ENCODE measurements at regions not wholly inside any gene's neighbourhood (a gene's known extent, or its start where the extent isn't known, plus 50 kb on each side); places are given as distances from the start of the nearest gene placed in this dataset.

GRCh38 chr2:11071939-11072338 is 83.3 kb upstream of the SLC66A3 start:
- Histone ChIP-seq H3K36me3 (ENCODE audit: insufficient read depth, low read length) (no peaks in the 10 kb centered on the region), H3K27ac (ENCODE audit: low read depth in 1 of 2, low read length in 2 of 2) (no peak overlapping the region), H3K27me3 (ENCODE audit: control insufficient read depth in 1 of 2, insufficient read depth in 2 of 2, low read length in 2 of 2) (peaks cover 0 to 4% of the 10 kb centered on the region in 2 experiments), H3K9me3 (ENCODE audit: control insufficient read depth in 1 of 2, insufficient read depth in 1 of 2, low read length in 2 of 2) (peaks cover 0 to 10% of the 10 kb centered on the region in 2 experiments), H3K4me1 (ENCODE audit: insufficient read depth, low read length) (no peaks in the 10 kb centered on the region), H3K4me3 (ENCODE audit: low read length) (no peak overlapping the region)
- TF ChIP-seq, protein P1, sequence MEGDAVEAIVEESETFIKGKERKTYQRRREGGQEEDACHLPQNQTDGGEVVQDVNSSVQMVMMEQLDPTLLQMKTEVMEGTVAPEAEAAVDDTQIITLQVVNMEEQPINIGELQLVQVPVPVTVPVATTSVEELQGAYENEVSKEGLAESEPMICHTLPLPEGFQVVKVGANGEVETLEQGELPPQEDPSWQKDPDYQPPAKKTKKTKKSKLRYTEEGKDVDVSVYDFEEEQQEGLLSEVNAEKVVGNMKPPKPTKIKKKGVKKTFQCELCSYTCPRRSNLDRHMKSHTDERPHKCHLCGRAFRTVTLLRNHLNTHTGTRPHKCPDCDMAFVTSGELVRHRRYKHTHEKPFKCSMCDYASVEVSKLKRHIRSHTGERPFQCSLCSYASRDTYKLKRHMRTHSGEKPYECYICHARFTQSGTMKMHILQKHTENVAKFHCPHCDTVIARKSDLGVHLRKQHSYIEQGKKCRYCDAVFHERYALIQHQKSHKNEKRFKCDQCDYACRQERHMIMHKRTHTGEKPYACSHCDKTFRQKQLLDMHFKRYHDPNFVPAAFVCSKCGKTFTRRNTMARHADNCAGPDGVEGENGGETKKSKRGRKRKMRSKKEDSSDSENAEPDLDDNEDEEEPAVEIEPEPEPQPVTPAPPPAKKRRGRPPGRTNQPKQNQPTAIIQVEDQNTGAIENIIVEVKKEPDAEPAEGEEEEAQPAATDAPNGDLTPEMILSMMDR (IDR thresholded peaks at IDR 0.05) = no peak
- Mint-ChIP-seq H3K4me1 (ENCODE audit: low read depth) (peaks cover 4% of the 10 kb centered on the region), H3K4me3 (no peak overlapping the region), H3K9me3 (peaks cover 3% of the 10 kb centered on the region), H3K27me3 (no peaks in the 10 kb centered on the region), H3K36me3 (ENCODE audit: low read depth) (no peaks in the 10 kb centered on the region), H3K27ac (no peak overlapping the region)
- ATAC-seq (ENCODE audit: poor library complexity) = no peak
- POLR2A ChIA-PET = no interaction called here
- no peak for DNase-seq
- CTCF ChIA-PET = no interaction called here
- intact Hi-C loops (cut with DNase I, micrococcal nuclease) = no loop called here

DNA sequence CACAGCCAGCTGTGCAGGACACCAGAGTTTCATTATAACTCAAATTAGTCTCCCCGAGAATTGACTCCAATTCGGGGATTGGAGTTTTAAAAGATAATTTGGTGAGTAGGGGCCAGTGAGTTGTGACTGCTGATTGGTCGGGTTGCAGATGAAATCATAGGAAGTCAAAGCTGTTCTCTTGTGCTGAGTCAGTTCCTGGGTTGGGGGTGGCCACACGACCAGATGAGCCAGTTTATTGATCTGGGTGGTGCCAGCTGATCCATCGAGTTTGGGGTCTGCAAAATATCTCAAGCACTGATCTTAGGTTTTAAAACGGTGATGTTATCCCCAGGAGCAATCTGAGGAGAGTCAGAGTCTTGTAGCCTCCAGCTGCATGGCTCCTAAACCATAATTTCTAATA is 82.7 kb upstream of the SLC66A3 start:
- ATAC-seq (ENCODE audit: poor library complexity) = no peak
- no peak for DNase-seq
- intact Hi-C loops (cut with DNase I, micrococcal nuclease) = no loop called here
- TF ChIP-seq, protein P1 (IDR thresholded peaks at IDR 0.05) = no peak
- POLR2A ChIA-PET = no interaction called here
- no peaks in the 10 kb centered on the region for H3K27me3 Mint-ChIP-seq
- H3K27ac Mint-ChIP-seq = no peak overlapping the region
- CTCF ChIA-PET = no interaction called here
- no peaks in the 10 kb centered on the region for H3K36me3 ChIP-seq (ENCODE audit: insufficient read depth, low read length)
- no peak overlapping the region for H3K27ac ChIP-seq (ENCODE audit: low read depth in 1 of 2, low read length in 2 of 2)
- H3K4me3 ChIP-seq (ENCODE audit: low read length) = no peak overlapping the region
- H3K27me3 ChIP-seq (ENCODE audit: control insufficient read depth in 1 of 2, insufficient read depth in 2 of 2, low read length in 2 of 2) = peaks cover 0 to 1% of the 10 kb centered on the region in 2 experiments
- H3K4me1 ChIP-seq (ENCODE audit: insufficient read depth, low read length) = no peaks in the 10 kb centered on the region
- H3K4me1 Mint-ChIP-seq (ENCODE audit: low read depth) = peaks cover 4% of the 10 kb centered on the region
- no peaks in the 10 kb centered on the region for H3K36me3 Mint-ChIP-seq (ENCODE audit: low read depth)
- H3K4me3 Mint-ChIP-seq = no peak overlapping the region
- peaks cover 3% of the 10 kb centered on the region for H3K9me3 Mint-ChIP-seq
- H3K9me3 ChIP-seq (ENCODE audit: control insufficient read depth in 1 of 2, insufficient read depth in 1 of 2, low read length in 2 of 2) = peaks cover 0 to 4% of the 10 kb centered on the region in 2 experiments

- H3K27ac ChIP-seq (ENCODE audit: low read depth in 1 of 2, low read length in 2 of 2) = no peak overlapping the region
- TF ChIP-seq, protein P1 (IDR thresholded peaks at IDR 0.05) = no peak
- no peak overlapping the region for H3K4me3 Mint-ChIP-seq
- H3K27me3 ChIP-seq (ENCODE audit: control insufficient read depth in 1 of 2, insufficient read depth in 2 of 2, low read length in 2 of 2) = no peaks in the 10 kb centered on the region
- H3K36me3 ChIP-seq (ENCODE audit: insufficient read depth, low read length) = no peaks in the 10 kb centered on the region
- ATAC-seq (ENCODE audit: poor library complexity) (no peak), DNase-seq (peak in 4 of 14 experiments; percentile 10 to 30 (median 15))
- H3K9me3 ChIP-seq (ENCODE audit: control insufficient read depth in 1 of 2, insufficient read depth in 1 of 2, low read length in 2 of 2) = no peaks in the 10 kb centered on the region
- CTCF ChIA-PET = no interaction called here
- H3K4me1 Mint-ChIP-seq (ENCODE audit: low read depth) = peaks cover 4% of the 10 kb centered on the region
- H3K4me1 ChIP-seq (ENCODE audit: insufficient read depth, low read length) = no peaks in the 10 kb centered on the region
- no peak overlapping the region for H3K27ac Mint-ChIP-seq
- POLR2A ChIA-PET = no interaction called here
- H3K36me3 Mint-ChIP-seq (ENCODE audit: low read depth) = no peaks in the 10 kb centered on the region
- peaks cover 3% of the 10 kb centered on the region for H3K9me3 Mint-ChIP-seq
- intact Hi-C loops (cut with DNase I, micrococcal nuclease) = no loop called here
- H3K4me3 ChIP-seq (ENCODE audit: low read length) = no peak overlapping the region
- no peaks in the 10 kb centered on the region for H3K27me3 Mint-ChIP-seq
These were observed 82.0 kb upstream of the SLC66A3 start for GRCh38 chr2:11073251-11073650.
